Skin of body (tissue), 1 donor: ENCODE measurements at regions not wholly inside any gene's neighbourhood (a gene's known extent, or its start where the extent isn't known, plus 50 kb on each side); places are given as distances from the start of the nearest gene placed in this dataset.

ENCODE experiments used
- DNase-seq: peaks from one replicate; lab custom pipeline; 2025; lab: John Stamatoyannopoulos, UW

- no peak for DNase-seq
Observed at GRCh38 chr1:218812360-218812759, 361.3 kb upstream of the LYPLAL1 start.

DNA sequence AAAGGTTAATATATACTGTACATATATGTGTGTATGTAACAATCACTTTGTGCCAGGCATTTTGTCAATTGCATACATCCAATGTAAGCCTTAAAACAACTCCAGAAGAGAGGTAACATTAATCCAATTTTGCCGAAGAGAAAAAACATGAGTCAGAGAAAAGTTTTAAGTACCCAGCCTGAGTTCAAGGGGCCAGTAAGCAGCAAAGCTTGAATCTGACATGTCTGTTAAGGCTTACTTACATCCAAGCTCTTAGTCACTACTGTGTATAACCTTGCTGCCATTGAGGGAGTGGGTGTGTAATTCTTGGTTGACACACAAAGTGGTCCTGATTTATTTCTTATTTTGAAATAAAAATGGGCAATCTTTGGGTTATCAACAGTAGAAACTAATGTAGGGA is 360.4 kb upstream of the LYPLAL1 start:
- no peak for DNase-seq

- no peak for DNase-seq
Observed at GRCh38 chr1:218815076-218815475, 358.6 kb upstream of the LYPLAL1 start.

- peak; percentile 14 for DNase-seq
Observed at GRCh38 chr1:218817071-218817470, 356.6 kb upstream of the LYPLAL1 start.

GRCh38 chr1:218817691-218818465 is 355.8 kb upstream of the LYPLAL1 start:
- DNase-seq: peak; percentile 30

DNA sequence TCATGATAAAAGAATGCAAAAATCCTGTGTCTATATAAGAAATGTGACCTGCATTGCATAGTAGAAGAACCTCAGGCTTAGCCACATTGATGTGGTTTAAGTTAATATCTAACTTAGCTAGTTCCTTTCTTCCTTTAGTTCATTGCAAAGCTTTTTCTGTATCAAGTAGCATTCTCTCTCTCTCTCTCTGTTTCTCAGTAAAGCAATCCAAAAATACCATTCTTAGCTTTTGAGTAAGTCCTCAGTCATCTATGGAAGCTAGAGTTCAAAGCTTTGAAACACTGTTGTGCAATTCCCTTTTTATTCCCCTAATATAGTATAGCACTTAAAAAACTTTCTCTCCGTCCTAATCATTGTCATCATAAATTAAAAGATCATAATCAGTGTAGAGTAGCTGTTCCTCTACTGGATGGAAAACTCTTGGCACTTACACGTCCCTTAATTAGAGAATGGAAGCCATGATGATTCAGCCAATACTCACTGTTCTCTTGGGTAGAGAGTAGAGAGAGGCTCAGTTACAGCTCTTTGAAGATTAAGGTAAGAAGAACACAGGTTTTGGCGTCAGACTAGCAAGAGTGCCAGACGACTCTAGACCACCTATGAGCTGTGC is 350.3 kb upstream of the LYPLAL1 start:
- no peak for DNase-seq

GRCh38 chr1:218827486-218827885 is 346.2 kb upstream of the LYPLAL1 start:
- DNase-seq: no peak

- DNase-seq: no peak
Observed at GRCh38 chr1:218828125-218828650, 345.5 kb upstream of the LYPLAL1 start.

GRCh38 chr1:218829097-218829496 is 344.6 kb upstream of the LYPLAL1 start:
- no peak for DNase-seq

DNA sequence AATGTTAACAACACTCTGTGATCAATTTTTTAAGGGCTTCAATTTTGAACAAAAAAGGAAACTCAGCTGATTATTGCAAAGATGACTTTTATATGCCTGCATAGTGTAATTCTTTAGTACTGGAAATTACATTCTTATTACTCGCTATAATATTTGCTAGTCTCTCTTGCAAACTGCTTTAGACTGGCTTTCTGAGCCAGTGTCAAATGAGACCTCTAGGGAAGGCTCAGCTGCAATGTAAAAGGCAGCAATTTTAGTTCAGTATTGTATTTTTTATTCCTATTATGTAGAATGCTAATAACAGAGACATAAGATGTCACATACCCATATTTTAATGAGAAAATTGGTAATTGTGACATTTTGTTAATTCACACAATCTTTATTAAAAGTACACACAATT is 338.1 kb upstream of the LYPLAL1 start:
- DNase-seq: no peak

DNA sequence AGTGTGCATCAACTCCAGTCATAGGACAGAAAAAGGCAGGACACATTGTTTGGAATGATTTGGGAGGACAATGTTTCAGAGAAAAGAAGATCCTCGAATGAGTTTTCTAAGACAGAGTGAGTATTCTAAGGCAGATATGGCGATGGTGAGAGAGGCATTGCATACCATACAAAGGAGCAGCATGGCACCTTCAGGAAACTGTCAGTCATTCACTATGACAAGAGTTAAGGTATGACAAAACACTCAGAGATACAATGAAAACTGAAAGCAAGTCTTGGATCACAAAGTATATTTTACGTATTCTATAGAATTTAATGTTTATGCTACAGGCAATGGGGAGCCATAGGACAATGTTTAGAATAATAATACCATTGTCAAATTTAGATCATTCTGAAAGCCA is 337.4 kb upstream of the LYPLAL1 start:
- no peak for DNase-seq

- no peak for DNase-seq
Observed at GRCh38 chr1:218837051-218837450, 336.6 kb upstream of the LYPLAL1 start.

- DNase-seq: no peak
Observed at GRCh38 chr1:218845589-218845988, 328.1 kb upstream of the LYPLAL1 start.

GRCh38 chr1:218846181-218846580 is 327.5 kb upstream of the LYPLAL1 start:
- DNase-seq: no peak

DNA sequence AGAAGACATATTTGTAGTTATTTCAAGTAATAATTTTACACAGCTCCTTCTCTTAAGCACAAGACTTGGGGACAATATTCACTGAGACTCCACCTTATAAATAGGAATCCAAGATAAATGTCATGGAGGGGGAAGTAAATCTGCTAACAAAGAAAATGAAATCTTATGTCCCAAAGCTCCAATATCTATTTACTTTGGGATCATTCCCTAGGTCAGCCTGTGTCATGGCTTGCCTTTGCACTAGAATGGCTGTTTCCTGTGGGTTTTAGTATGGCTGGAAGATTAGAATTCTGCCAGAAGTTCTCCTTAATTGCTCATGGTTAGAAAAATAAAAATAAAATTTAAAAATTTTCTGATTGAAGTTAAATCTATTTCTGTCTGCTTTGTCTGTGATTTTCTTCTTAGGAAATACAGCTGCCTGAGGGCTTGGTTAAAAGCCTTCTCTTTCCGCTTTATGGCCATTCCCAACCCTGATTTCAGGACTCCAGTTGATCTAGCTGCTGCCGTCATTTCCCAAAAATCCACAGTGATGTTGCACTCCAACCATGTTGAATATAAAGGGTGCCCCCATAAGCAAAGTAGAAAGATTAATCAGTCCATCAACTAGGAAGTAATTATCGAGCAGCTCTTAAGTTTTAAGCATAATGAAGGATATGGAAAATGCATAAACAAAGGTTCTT is 326.4 kb upstream of the LYPLAL1 start:
- no peak for DNase-seq

DNA sequence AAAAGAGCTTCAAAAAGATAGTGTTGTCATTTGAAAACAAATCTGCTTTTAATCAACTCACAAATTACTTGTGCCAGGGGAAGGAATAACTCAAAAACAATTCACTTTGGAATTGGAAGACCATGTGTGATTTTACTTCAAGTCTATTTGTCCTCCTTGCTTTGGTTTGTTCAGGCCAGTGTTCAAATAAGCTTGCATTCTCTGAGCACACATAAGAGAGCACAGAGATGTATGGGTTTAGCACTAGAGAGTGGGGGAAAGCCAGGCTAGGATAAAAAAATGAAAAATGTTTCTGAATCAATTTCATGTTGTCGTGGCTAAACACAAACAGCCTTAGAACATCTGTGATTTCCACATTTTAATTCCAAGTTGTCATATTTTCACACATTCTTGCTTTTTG is 325.7 kb upstream of the LYPLAL1 start:
- DNase-seq: peak; percentile 41

- no peak for DNase-seq
Observed at GRCh38 chr1:218850367-218850766, 323.3 kb upstream of the LYPLAL1 start.

- DNase-seq: no peak
Observed at GRCh38 chr1:218851586-218851985, 322.1 kb upstream of the LYPLAL1 start.

DNA sequence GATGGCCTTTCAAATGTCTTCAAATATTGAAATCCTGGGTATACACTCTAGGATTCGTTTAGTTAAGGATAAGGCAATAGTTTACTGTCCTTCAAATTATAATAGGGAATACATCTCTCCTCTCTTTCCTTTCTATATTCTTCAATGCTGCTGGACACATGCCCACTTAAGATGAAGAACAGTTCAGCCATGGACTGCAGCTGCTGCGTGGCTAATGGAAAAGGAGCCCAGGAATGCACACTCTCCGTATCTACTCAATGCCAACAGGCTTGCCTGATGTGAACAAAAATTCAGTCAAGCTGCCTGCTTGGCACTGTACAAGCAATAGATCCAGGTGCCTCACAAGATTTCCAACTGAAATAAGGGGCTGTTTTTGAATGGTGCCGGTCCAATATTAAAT is 321.2 kb upstream of the LYPLAL1 start:
- DNase-seq: no peak

DNA sequence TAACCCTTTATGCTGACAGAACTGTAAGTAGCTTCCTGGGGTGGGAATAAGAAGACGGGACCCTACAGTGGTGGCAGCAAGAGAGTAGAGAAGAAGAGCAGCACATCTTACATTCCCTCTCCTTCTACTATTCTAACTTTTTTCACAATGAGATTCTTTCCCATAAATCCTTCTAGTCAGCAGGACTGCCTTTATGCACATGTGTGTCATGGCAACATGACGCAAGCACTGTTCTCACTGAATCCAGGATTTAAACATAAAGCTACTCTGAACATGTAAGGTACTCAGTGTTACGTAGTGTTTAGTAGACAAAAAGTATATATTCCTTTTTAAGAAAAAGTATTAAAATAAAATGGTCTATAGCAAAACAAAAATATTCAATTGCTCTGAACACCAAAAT is 309.7 kb upstream of the LYPLAL1 start:
- DNase-seq: no peak

GRCh38 chr1:218865591-218865990 is 308.1 kb upstream of the LYPLAL1 start:
- no peak for DNase-seq

GRCh38 chr1:218866507-218866906 is 307.2 kb upstream of the LYPLAL1 start:
- DNase-seq: no peak
